Endothelial cell of umbilical vein (primary cell): ENCODE measurements at regions not wholly inside any gene's neighbourhood (a gene's known extent, or its start where the extent isn't known, plus 50 kb on each side); places are given as distances from the start of the nearest gene placed in this dataset.

Experiments
- BruUV-seq: library from RNA; stranded (reverse); fragments of 400-500 nt; replicated peaks from 2 replicates; lab custom pipeline; 2021; lab: Mats Ljungman, UMichigan
- CTCF ChIA-PET: fragments of 300-600, 350-600 bp; sonication (Branson Sonifier 250); formaldehyde crosslinking; loops from one replicate; lab custom pipeline; 2021; ENCODE audit warnings: antibody characterized with exemption, inconsistent platforms; lab: Charles Lee
- POLR2A ChIA-PET: fragments of 300-600, 350-600 bp; sonication (Branson Sonifier 250); formaldehyde crosslinking; loops from one replicate; lab custom pipeline; 2021; ENCODE audit warnings: antibody characterized with exemption, inconsistent platforms; lab: Charles Lee
- DNase-seq: peaks from one replicate; pipeline ENCODE4 v3.0.0-alpha.2; 2011; ENCODE audit warnings: low read depth, low spot score
- FAIRE-seq: peaks from 2 replicates; lab custom pipeline; 2011; peaks lifted over from hg19 to GRCh38; lab: Jason Lieb, UNC
- H2AFZ ChIP-seq: 2 replicates; pipeline ENCODE4 v1.6.0; 2012; ENCODE audit warnings: low read depth, low read length, control low read depth, inconsistent platforms
- H3K27ac ChIP-seq: 2 replicates; pipeline ENCODE4 v1.5.1; 2011; ENCODE audit warnings: low read depth, mild to moderate bottlenecking, control low read depth, low read length, moderate library complexity; ENCODE audit not compliant: insufficient read depth
- H3K27me3 ChIP-seq, 2 experiments: 2 replicates each; pipeline versions ENCODE4 v1.6.0 to v1.6.1; 2011; ENCODE audit warnings: low read length in 2 of 2, mixed read lengths in 1 of 2; ENCODE audit not compliant: control insufficient read depth in 2 of 2, insufficient read depth in 2 of 2
- H3K36me3 ChIP-seq, 2 experiments: 2 replicates in 1 of 2; 3 replicates in 1 of 2; pipeline ENCODE4 v1.5.1; 2011; ENCODE audit warnings: low read length in 2 of 2, mild to moderate bottlenecking in 1 of 2, moderate library complexity in 1 of 2; ENCODE audit not compliant: control insufficient read depth in 2 of 2, insufficient read depth in 2 of 2; ENCODE audit errors: extremely low read depth in 1 of 2
- H3K4me1 ChIP-seq: 3 replicates; pipeline ENCODE4 v1.5.1; 2011; ENCODE audit warnings: mild to moderate bottlenecking, low read length; ENCODE audit not compliant: control insufficient read depth, insufficient read depth; ENCODE audit errors: extremely low read depth
- H3K4me2 ChIP-seq: 2 replicates; pipeline ENCODE4 v1.6.1; 2011; ENCODE audit warnings: low read length, control low read depth, mixed read lengths; ENCODE audit not compliant: insufficient read depth
- H3K4me3 ChIP-seq, 3 experiments: fragments of 200-600 bp in 1 of 3; sonication (generic), shearing (Covaris generic) in 1 of 3; replicated peaks in 1 of 3; 2 replicates each; pipeline ENCODE4 v1.5.1; 2011 to 2016; ENCODE audit warnings: control low read depth in 3 of 3, low read length in 3 of 3, mild to moderate bottlenecking in 2 of 3, inconsistent platforms in 1 of 3, low read depth in 1 of 3, moderate library complexity in 1 of 3; ENCODE audit not compliant: insufficient read depth in 1 of 3
- H3K79me2 ChIP-seq: 2 replicates; pipeline ENCODE4 v1.6.0; 2012; ENCODE audit warnings: low read length, inconsistent platforms; ENCODE audit not compliant: control insufficient read depth, insufficient read depth
- H3K9ac ChIP-seq: replicated peaks from 2 replicates; pipeline ENCODE3; 2011; ENCODE audit warnings: low read length, control low read depth; ENCODE audit not compliant: insufficient read depth; ENCODE audit errors: extremely low read depth
- H3K9me1 ChIP-seq: replicated peaks from 3 replicates; pipeline ENCODE4 v1.6.0; 2011; ENCODE audit warnings: mild to moderate bottlenecking, low read length; ENCODE audit not compliant: control insufficient read depth, insufficient read depth; ENCODE audit errors: extremely low read depth
- H3K9me3 ChIP-seq: replicated peaks from 2 replicates; pipeline ENCODE4 v1.5.1; 2012; ENCODE audit warnings: low read length, inconsistent platforms; ENCODE audit not compliant: control insufficient read depth, insufficient read depth
- H4K20me1 ChIP-seq: replicated peaks from 2 replicates; pipeline ENCODE3; 2011; ENCODE audit warnings: mild to moderate bottlenecking, low read length; ENCODE audit not compliant: control insufficient read depth, insufficient read depth; ENCODE audit errors: extremely low read depth
- CTCF ChIP-seq, 2 donors: IDR thresholded peaks; 1 replicate in 1 of 2; 2 replicates in 1 of 2; pipeline ENCODE4 v1.5.1; 2011; ENCODE audit warnings: low read length in 2 of 2, mild to moderate bottlenecking in 2 of 2, moderate library complexity in 2 of 2, control low read depth in 1 of 2, inconsistent platforms in 1 of 2, low read depth in 1 of 2; ENCODE audit not compliant: insufficient read depth in 1 of 2; ENCODE audit errors: extremely low read depth in 1 of 2
- EZH2 ChIP-seq: IDR thresholded peaks from 2 replicates; pipeline ENCODE4 v1.6.1; 2012; ENCODE audit warnings: borderline replicate concordance, low read depth, mild to moderate bottlenecking, moderate library complexity, low read length, inconsistent platforms; ENCODE audit not compliant: severe bottlenecking
- FOS ChIP-seq: IDR thresholded peaks from 2 replicates; pipeline ENCODE4 v1.6.1; 2011; ENCODE audit warnings: mild to moderate bottlenecking, low read length, moderate library complexity, borderline replicate concordance; ENCODE audit not compliant: insufficient read depth
- GATA2 ChIP-seq: IDR thresholded peaks from 2 replicates; pipeline ENCODE4 v1.7.0; 2011; ENCODE audit warnings: low read depth, mild to moderate bottlenecking, moderate library complexity, mixed read lengths, low read length; ENCODE audit not compliant: insufficient read length, insufficient read depth
- JUN ChIP-seq: IDR thresholded peaks from 2 replicates; pipeline ENCODE4 v1.6.1; 2011; ENCODE audit warnings: borderline replicate concordance, low read depth; ENCODE audit not compliant: insufficient read length, insufficient read depth
- MAX ChIP-seq: IDR thresholded peaks from 2 replicates; pipeline ENCODE4 v1.6.1; 2011; ENCODE audit not compliant: insufficient read depth, insufficient read length
- MYC ChIP-seq: IDR thresholded peaks from one replicate; pipeline ENCODE4 v1.6.1; 2011; ENCODE audit warnings: mild to moderate bottlenecking, low read depth, low read length
- POLR2A ChIP-seq: IDR thresholded peaks from 2 replicates; pipeline ENCODE4 v1.6.1; 2012; ENCODE audit warnings: low read depth, mild to moderate bottlenecking, control low read depth, low read length
- dilution Hi-C: fragments of 300-500 bp; cut with MboI; formaldehyde crosslinking; loops from one replicate; pipeline ENCODE4 v1.15.0; 2019; ENCODE audit warnings: low sequenced_read_pairs; ENCODE audit not compliant: extremely low pct_ligation_motif_present
- intact Hi-C: fragments of 100-400 bp; cut with micrococcal nuclease; formaldehyde crosslinking; loops from one replicate; pipeline ENCODE4 v1.10.0; 2022

- H3K4me2 ChIP-seq: no peak overlapping the region
- no peak overlapping the region for H3K27ac ChIP-seq
- intact Hi-C loops: no loop called here
- no peaks in the 10 kb centered on the region for H3K27me3 ChIP-seq
- H3K9ac ChIP-seq: no peak overlapping the region
- BruUV-seq: no TSS peak
- H3K4me1 ChIP-seq: no peaks in the 10 kb centered on the region
- ChIA-PET CTCF (interaction anchor here (1.2 kb wide), 1 partner anchor 10 kb away, joined by 4 read pairs; no protein-coding TSS in a partner anchor), POLR2A (no interaction called here)
- dilution Hi-C loops: no loop called here
- no peaks in the 10 kb centered on the region for H3K36me3 ChIP-seq
- no peaks in the 10 kb centered on the region for H3K9me3 ChIP-seq
- FAIRE-seq (no peak), DNase-seq (no peak)
- no peaks in the 10 kb centered on the region for H3K79me2 ChIP-seq
- no peaks in the 10 kb centered on the region for H4K20me1 ChIP-seq
- TF ChIP-seq JUN (no peak), CTCF (IDR thresholded peaks at IDR 0.05; ENCODE audit: extremely low read depth in 1 of 2, insufficient read depth in 1 of 2, low read depth in 1 of 2, low read length in 2 of 2) (no peak), GATA2 (no peak), FOS (no peak), POLR2A (no peak), MYC (no peak), EZH2 (no peak), MAX (no peak)
- H3K9me1 ChIP-seq: no peaks in the 10 kb centered on the region
- H3K4me3 ChIP-seq: no peak overlapping the region
- no peak overlapping the region for H2AFZ ChIP-seq
Observed at GRCh38 chr2:146414456-146414855, 1430.4 kb upstream of the ACVR2A start.
